GM12801 (cell line): ENCODE measurements at regions not wholly inside any gene's neighbourhood (a gene's known extent, or its start where the extent isn't known, plus 50 kb on each side); places are given as distances from the start of the nearest gene placed in this dataset.

ENCODE experiments used
- TF ChIP-seq, protein P1 (sequence below): IDR thresholded peaks from one replicate; pipeline ENCODE4 v1.5.1; 2011; ENCODE audit warnings: control low read depth; ENCODE audit not compliant: insufficient read length; ENCODE audit errors: extremely low read depth

DNA sequence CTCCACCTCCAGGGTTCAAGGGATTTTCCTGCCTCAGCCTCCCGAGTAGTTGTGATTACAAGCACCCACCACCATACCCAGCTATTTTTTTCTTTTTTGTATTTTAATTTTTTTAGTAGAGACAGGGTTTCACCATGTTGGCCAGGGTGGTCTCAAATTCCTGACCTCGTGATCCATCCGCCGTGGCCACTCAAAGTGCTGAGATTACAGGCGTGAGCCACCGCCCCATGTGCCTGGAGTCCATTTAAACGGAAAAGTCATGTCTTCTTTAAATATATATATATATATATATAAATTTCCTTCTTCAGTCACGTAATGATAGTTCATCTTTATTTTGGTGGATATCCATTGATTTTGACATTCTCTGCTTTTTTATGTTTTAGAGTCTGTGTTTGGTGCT lies 264.0 kb upstream of the PITX2 start:
- TF ChIP-seq, protein P1, sequence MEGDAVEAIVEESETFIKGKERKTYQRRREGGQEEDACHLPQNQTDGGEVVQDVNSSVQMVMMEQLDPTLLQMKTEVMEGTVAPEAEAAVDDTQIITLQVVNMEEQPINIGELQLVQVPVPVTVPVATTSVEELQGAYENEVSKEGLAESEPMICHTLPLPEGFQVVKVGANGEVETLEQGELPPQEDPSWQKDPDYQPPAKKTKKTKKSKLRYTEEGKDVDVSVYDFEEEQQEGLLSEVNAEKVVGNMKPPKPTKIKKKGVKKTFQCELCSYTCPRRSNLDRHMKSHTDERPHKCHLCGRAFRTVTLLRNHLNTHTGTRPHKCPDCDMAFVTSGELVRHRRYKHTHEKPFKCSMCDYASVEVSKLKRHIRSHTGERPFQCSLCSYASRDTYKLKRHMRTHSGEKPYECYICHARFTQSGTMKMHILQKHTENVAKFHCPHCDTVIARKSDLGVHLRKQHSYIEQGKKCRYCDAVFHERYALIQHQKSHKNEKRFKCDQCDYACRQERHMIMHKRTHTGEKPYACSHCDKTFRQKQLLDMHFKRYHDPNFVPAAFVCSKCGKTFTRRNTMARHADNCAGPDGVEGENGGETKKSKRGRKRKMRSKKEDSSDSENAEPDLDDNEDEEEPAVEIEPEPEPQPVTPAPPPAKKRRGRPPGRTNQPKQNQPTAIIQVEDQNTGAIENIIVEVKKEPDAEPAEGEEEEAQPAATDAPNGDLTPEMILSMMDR = no peak

DNA sequence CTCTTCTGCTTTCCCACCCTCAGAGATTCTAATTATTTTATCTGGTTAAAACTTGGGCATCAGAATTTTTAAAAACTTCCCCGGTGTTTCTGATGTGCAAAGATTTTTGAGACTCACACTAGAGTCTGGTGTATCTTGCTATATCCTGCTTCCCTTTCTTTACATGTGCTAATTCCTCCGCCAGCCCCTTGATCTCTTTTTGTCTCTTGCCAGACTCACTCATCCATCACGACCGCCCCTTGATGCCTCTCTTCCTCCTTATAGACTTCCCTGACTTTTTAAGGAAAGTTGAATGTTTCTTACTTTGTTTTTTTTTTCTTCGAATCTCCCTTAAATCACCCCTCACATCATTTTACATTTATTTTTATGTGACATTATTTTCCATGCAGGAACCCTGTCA lies 274.9 kb upstream of the PITX2 start:
- TF ChIP-seq, protein P1 = no peak

DNA sequence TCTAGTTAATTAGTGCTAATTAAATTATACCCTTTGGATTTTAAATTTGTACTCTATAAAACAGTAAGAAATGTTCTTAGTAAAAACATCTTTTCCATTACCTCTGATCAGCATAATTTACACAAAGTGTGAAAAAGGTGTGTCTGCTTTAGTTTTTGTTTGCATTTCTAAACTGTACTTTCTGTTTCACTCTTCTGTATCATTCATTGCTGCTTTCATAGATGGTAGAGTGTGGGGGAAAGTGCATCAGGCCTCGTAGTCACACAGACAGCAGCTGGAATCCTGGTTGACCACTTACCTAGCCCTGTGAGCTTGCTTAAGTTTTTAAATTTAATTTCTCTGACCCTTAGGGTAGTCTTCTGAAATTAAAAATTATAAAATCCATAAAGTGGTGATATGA lies 275.4 kb upstream of the PITX2 start:
- TF ChIP-seq, protein P1 = no peak

DNA sequence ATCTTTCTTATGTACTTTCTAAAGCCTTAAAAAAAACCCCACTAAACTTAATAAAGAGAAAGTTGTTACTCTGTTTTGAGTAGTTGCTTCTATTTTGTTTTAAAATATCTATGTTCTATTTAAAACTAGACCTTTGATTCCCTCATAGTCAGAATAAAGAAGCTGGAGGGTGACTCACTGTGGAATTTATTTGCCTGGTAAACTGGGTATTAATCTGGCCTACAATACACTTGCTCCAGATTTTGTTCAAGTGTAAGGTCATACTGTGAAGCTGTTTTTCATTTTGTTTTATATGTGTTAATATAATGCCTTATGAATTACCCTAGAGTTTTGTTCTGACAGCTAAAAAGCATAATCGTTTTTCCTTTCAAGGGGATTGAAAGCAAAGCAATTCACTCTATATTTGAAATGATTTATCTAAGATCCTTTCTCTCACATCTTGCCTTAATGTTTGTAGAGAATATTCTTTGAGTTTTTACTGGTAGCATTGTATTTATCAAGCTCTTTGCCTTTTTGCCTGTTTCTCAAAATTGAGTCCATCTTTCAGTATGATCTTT lies 277.4 kb upstream of the PITX2 start:
- TF ChIP-seq, protein P1 = no peak

DNA sequence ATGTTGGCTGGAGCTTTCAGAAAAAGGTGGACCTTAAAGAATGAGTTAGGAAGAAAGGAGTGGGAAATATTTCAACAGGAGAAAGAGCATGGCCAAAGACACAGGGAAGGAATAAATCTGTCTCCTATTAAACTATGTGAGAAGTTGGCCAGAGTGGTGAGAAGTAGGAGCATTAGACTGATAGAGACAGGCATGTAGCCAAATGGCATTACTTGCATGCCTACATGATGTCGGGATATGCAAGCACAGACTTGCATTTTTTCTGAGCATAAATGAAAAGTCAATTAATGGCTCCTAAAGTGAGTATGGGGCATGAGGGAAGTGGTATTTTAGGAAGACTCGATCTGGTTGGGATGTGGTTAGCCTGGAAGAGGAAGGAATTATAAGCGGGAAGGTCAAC lies 279.6 kb upstream of the PITX2 start:
- TF ChIP-seq, protein P1 = no peak

DNA sequence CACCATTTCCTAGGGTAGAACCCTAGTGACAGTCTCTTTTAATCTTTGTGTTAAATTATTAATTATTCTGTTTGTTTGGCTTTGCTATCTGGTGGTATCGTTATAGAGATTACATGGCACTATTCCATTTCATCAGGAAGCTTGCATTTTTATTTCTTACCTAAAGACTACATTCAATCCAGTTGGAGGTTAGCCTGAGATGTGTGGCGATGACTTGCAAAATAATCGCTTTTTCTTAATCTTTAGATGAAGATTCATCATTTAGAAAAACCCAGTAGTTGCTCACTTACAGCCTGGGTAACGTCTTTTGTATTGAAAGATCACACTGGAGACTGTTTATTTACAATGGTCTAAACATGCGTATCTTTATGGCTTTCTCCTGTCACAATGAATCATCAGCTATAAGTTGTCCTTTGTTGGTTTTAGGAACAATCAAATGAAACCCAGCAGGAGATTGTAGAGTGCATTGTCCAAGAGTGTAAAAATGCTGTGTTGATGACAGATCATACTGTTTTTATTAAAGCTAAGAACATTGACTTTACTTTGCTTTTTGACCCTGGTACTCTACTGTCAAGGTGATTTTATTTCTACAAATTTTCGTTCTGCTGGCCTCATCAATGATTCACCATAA lies 281.7 kb upstream of the PITX2 start:
- TF ChIP-seq, protein P1 = no peak

DNA sequence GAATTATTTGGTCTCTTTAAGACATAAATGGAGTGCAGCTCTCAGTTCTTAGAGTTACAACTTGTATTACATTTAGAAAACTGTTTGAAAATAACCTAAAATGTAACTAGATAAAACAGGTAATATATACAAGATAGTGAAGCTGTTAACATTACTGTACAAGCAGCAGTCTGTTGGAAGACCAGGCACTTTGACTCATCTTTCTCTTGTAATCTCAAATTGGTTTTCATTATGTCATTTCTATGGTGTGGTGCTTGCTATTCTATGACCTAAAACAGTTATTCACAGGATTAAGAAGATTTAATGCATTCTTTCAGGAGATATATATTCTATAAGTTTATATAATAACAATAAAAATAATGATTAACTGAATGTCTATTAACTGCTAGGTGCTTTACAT lies 282.5 kb upstream of the PITX2 start:
- TF ChIP-seq, protein P1 = no peak
